IMR-90 (cell line): ENCODE measurements at regions not wholly inside any gene's neighbourhood (a gene's known extent, or its start where the extent isn't known, plus 50 kb on each side); places are given as distances from the start of the nearest gene placed in this dataset.
A peak's percentile ranks its signal among the peaks of the same experiment; 100 is the strongest.
"Not testable (repeated sequence)": the region's sequence is repeated elsewhere in the genome, so short reads cannot be mapped to it uniquely, and the experiment has no call there.

Experiments
- ATAC-seq: fragments of 200-7000 bp; cut with Tn5 transposase; 2 replicates; pipeline ENCODE4 v1.9.1; 2020; ENCODE audit warnings: low read depth, mild to moderate bottlenecking, moderate library complexity
- BruUV-seq: library from RNA; stranded (reverse); fragments of 400-500 nt; replicated peaks from 2 replicates; lab custom pipeline; 2021; lab: Mats Ljungman, UMichigan
- CTCF ChIA-PET: fragments of 300-600 bp; formaldehyde crosslinking; extraction: SDS; loops from one replicate; lab custom pipeline; 2021; ENCODE audit warnings: antibody characterized with exemption; lab: Yijun Ruan, JAX
- POLR2A ChIA-PET: fragments of 300-600 bp; sonication (Branson Sonifier 250); formaldehyde crosslinking; loops from one replicate; lab custom pipeline; 2022; ENCODE audit warnings: antibody characterized with exemption; ENCODE audit not compliant: unreplicated experiment; lab: Charles Lee
- DNase-seq: peaks from one replicate; pipeline ENCODE4 v3.0.0; 2013
- H2AFZ ChIP-seq: replicated peaks from 2 replicates; pipeline ENCODE3; 2013; ENCODE audit warnings: low read length, mild to moderate bottlenecking; ENCODE audit not compliant: poor library complexity
- H2AK5ac ChIP-seq: 2 replicates; pipeline ENCODE4 v1.6.1; 2013; ENCODE audit warnings: low read depth, low read length, inconsistent platforms
- H2AK9ac ChIP-seq: replicated peaks from 2 replicates; pipeline ENCODE3; 2013; ENCODE audit warnings: mild to moderate bottlenecking, low read depth, low read length, moderate library complexity; ENCODE audit not compliant: poor library complexity
- H2BK120ac ChIP-seq: 2 replicates; pipeline ENCODE4 v1.6.1; 2013; ENCODE audit warnings: low read depth, low read length, inconsistent platforms
- H2BK15ac ChIP-seq: 3 replicates; pipeline ENCODE4 v1.6.1; 2013; ENCODE audit warnings: low read depth, low read length, inconsistent platforms
- H2BK20ac ChIP-seq: 2 replicates; pipeline ENCODE4 v1.6.1; 2013; ENCODE audit warnings: low read depth, mild to moderate bottlenecking, inconsistent platforms, low read length, moderate library complexity
- H2BK5ac ChIP-seq: 2 replicates; pipeline ENCODE4 v1.6.1; 2013; ENCODE audit warnings: mild to moderate bottlenecking, low read depth, low read length, inconsistent platforms; ENCODE audit not compliant: poor library complexity, severe bottlenecking
- H3K14ac ChIP-seq: replicated peaks from 2 replicates; pipeline ENCODE4 v1.6.1; 2013; ENCODE audit warnings: low read depth, low read length, inconsistent platforms
- H3K18ac ChIP-seq: 2 replicates; pipeline ENCODE4 v1.6.1; 2013; ENCODE audit warnings: low read depth, low read length, control low read depth
- H3K23ac ChIP-seq: 2 replicates; pipeline ENCODE4 v1.6.1; 2013; ENCODE audit warnings: low read depth, low read length, inconsistent platforms
- H3K27ac ChIP-seq: 2 replicates; pipeline ENCODE4 v1.5.1; 2013; ENCODE audit warnings: mild to moderate bottlenecking, control low read depth, low read length; ENCODE audit not compliant: insufficient read depth
- H3K27me3 ChIP-seq: 2 replicates; pipeline ENCODE4 v1.6.1; 2013; ENCODE audit warnings: low read length; ENCODE audit not compliant: control insufficient read depth, insufficient read depth
- H3K36me3 ChIP-seq: 2 replicates; pipeline ENCODE4 v1.6.1; 2013; ENCODE audit warnings: low read length, mixed read lengths; ENCODE audit not compliant: control insufficient read depth, insufficient read depth
- H3K4ac ChIP-seq: 2 replicates; pipeline ENCODE4 v1.6.1; 2013; ENCODE audit warnings: low read depth, low read length, inconsistent platforms
- H3K4me1 ChIP-seq: 2 replicates; pipeline ENCODE4 v1.6.1; 2013; ENCODE audit warnings: low read length, mixed read lengths; ENCODE audit not compliant: control insufficient read depth, insufficient read depth
- H3K4me2 ChIP-seq: 2 replicates; pipeline ENCODE4 v1.6.1; 2013; ENCODE audit warnings: low read depth, mild to moderate bottlenecking, control low read depth, low read length, moderate library complexity
- H3K4me3 ChIP-seq: 2 replicates; pipeline ENCODE4 v1.5.1; 2013; ENCODE audit warnings: low read depth, mild to moderate bottlenecking, control low read depth, low read length, moderate library complexity; ENCODE audit not compliant: insufficient read depth
- H3K56ac ChIP-seq: 2 replicates; pipeline ENCODE4 v1.6.1; 2013; ENCODE audit warnings: low read length, inconsistent platforms; ENCODE audit not compliant: insufficient read depth; ENCODE audit errors: extremely low read depth
- H3K79me1 ChIP-seq, 2 experiments: 2 replicates each; pipeline ENCODE4 v1.6.1; 2013; ENCODE audit warnings: low read length in 2 of 2, inconsistent platforms in 1 of 2, low read depth in 1 of 2
- H3K9ac ChIP-seq: 2 replicates; pipeline ENCODE4 v1.6.1; 2013; ENCODE audit warnings: low read depth, low read length, control low read depth
- H3K9me1 ChIP-seq: 2 replicates; pipeline ENCODE4 v1.6.1; 2013; ENCODE audit warnings: low read length, inconsistent platforms; ENCODE audit not compliant: insufficient read depth
- H3K9me3 ChIP-seq: 2 replicates; pipeline ENCODE4 v1.6.1; 2013; ENCODE audit warnings: low read length; ENCODE audit not compliant: control insufficient read depth, insufficient read depth
- H4K20me1 ChIP-seq: 2 replicates; pipeline ENCODE4 v1.6.1; 2013; ENCODE audit warnings: low read length, inconsistent platforms; ENCODE audit not compliant: insufficient read depth
- H4K5ac ChIP-seq: 2 replicates; pipeline ENCODE4 v1.6.1; 2013; ENCODE audit warnings: mild to moderate bottlenecking, low read depth, low read length, control low read depth
- H4K8ac ChIP-seq, 2 experiments: 2 replicates each; pipeline ENCODE4 v1.6.1; 2013; ENCODE audit warnings: low read depth in 2 of 2, low read length in 2 of 2, control low read depth in 1 of 2, inconsistent platforms in 1 of 2
- H4K91ac ChIP-seq: 2 replicates; pipeline ENCODE4 v1.6.1; 2013; ENCODE audit warnings: low read depth, low read length, inconsistent platforms; ENCODE audit not compliant: insufficient read depth
- MXI1 ChIP-seq: IDR thresholded peaks from 2 replicates; pipeline ENCODE4 v1.6.1; 2012; ENCODE audit warnings: low read depth, mild to moderate bottlenecking, low read length, moderate library complexity, borderline replicate concordance
- WGBS, 2 experiments: methylation state at CpG; one replicate each; pipeline versions ENCODE4 v1.1.5 to v1.1.7; 2013; ENCODE audit warnings: missing lambda C conversion rate in 2 of 2; ENCODE audit not compliant: insufficient read length in 1 of 2; ENCODE audit errors: extremely low coverage in 2 of 2; 5-methylcytosine and 5-hydroxymethylcytosine counted together
- dilution Hi-C: fragments of 300-500 bp; cut with HindIII; formaldehyde crosslinking; loops from one replicate; pipeline ENCODE4 v1.14.3; 2018; ENCODE audit warnings: low sequenced_read_pairs; ENCODE audit not compliant: unreplicated experiment
- in situ Hi-C: fragments of 300-500 bp; cut with MboI; formaldehyde crosslinking; loops from 3 replicates; pipeline ENCODE4 v1.14.3; 2019; ENCODE audit warnings: low sequenced_read_pairs, inconsistent platforms, mixed read lengths
- intact Hi-C: fragments of 100-400 bp; cut with micrococcal nuclease; formaldehyde crosslinking; loops from 2 replicates; pipeline ENCODE4 v1.10.0; 2022

GRCh38 chr17:64724246-64724645 is 62.1 kb upstream of the SMURF2 start:
- H3K79me1 ChIP-seq: peaks cover 0 to 41% of the 10 kb centered on the region in 2 experiments; a peak in 3 of 4 replicates
- peak overlapping the region; percentile 86 for H2BK5ac ChIP-seq
- H3K56ac ChIP-seq: peak overlapping the region; percentile 78
- ATAC-seq (peak; percentile 84), DNase-seq (peak; percentile 76)
- H3K36me3 ChIP-seq, H3K9me3 ChIP-seq, intact Hi-C loops, BruUV-seq, dilution Hi-C loops, in situ Hi-C loops, H3K4me3 ChIP-seq, H4K20me1 ChIP-seq, H2AK9ac ChIP-seq, H3K27me3 ChIP-seq: not testable (repeated sequence)
- H4K91ac ChIP-seq: peak overlapping the region; percentile 86
- peak overlapping the region; percentile 53; the same call in 1 of the 2 replicates for H3K9ac ChIP-seq
- H4K8ac ChIP-seq: peak overlapping the region; percentile 92 to 95
- ChIA-PET CTCF (interaction anchor here (0.8 to 1.1 kb wide), 2 partner anchors 12 to 55 kb away, joined by 3 read pairs; no protein-coding TSS in a partner anchor), POLR2A (interaction anchor here (0.9 kb wide), 1 partner anchor 44 kb away, joined by 3 read pairs; no protein-coding TSS in a partner anchor)
- peak overlapping the region; percentile 1; the same call in 1 of the 2 replicates for H3K4me2 ChIP-seq
- H3K4me1 ChIP-seq: peaks cover 15% of the 10 kb centered on the region
- peak overlapping the region; percentile 75 for H2AFZ ChIP-seq
- peak overlapping the region; percentile 79 for H2BK15ac ChIP-seq
- H3K27ac ChIP-seq: peak overlapping the region; percentile 55
- TF ChIP-seq MXI1: peak; percentile 42; the same call in 1 of the 2 replicates
- H3K14ac ChIP-seq: peak overlapping the region; percentile 82; the same call in 1 of the 2 replicates
- no CpG with 5 or more reads among the region's 8 CpGs for WGBS, 2 experiments
- H4K5ac ChIP-seq: peak overlapping the region; percentile 33
- peaks cover 22% of the 10 kb centered on the region for H3K9me1 ChIP-seq
- peak overlapping the region; percentile 71 for H3K18ac ChIP-seq
- peak overlapping the region; percentile 92 for H3K4ac ChIP-seq
- H2BK20ac ChIP-seq: peak overlapping the region; percentile 80
- peak overlapping the region; percentile 83; the same call in 1 of the 2 replicates for H2AK5ac ChIP-seq
- H3K23ac ChIP-seq: peak overlapping the region; percentile 87; the same call in 1 of the 2 replicates
- peak overlapping the region; percentile 95 for H2BK120ac ChIP-seq
